Transverse colon (tissue), 3 donors: ENCODE measurements at regions not wholly inside any gene's neighbourhood (a gene's known extent, or its start where the extent isn't known, plus 50 kb on each side); places are given as distances from the start of the nearest gene placed in this dataset.

ENCODE experiments used
- CTCF ChIP-seq, 5 experiments: fragments of 200-600 bp in 3 of 5; fragments of 450-650 bp in 2 of 5; sonication (generic) in 3 of 5; IDR thresholded peaks; 1 replicate in 2 of 5; 2 replicates in 3 of 5; pipeline ENCODE4 v1.5.1; 2016 to 2017; ENCODE audit warnings: antibody characterized with exemption in 5 of 5, inconsistent platforms in 3 of 5, mild to moderate bottlenecking in 2 of 5, moderate library complexity in 1 of 5
- EP300 ChIP-seq: sonication (generic); formaldehyde crosslinking; IDR thresholded peaks from one replicate; pipeline ENCODE4 v1.6.1; 2017; ENCODE audit warnings: antibody characterized with exemption, low read depth
- POLR2A ChIP-seq: fragments of 450-650 bp; IDR thresholded peaks from one replicate; pipeline ENCODE4 v1.6.1; 2016; ENCODE audit warnings: antibody characterized with exemption, mild to moderate bottlenecking, moderate library complexity

GRCh38 chr5:123827811-123828210 is 315.8 kb downstream of the CSNK1G3 start:
- TF ChIP-seq EP300 (no peak), CTCF (IDR thresholded peaks at IDR 0.05) (no peak), POLR2A (no peak)
